ENCODE measurements at regions not wholly inside any gene's neighbourhood (a gene's known extent, or its start where the extent isn't known, plus 50 kb on each side); places are given as distances from the start of the nearest gene placed in this dataset.

DNA sequence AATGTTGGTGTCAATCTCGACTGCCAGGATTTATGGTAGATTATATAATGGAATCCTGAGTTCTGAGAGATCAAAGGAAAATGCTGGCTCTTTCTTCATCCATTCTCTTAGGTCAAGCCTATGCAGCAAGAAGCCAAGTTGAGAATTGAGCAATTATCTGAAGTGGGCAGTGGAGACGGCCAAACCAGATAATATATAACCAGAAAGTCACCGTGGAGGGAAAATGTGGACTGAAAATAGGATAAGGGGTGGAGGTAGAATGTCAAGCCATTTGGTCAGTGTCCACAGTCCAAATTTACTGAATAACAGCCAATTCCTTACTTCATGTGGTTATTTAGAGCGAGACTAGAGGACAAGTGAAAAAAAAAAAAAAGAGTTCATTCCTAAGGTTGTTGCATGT is 107.8 kb upstream of the ESR1 start:
- DNase-seq (no peak), ATAC-seq (ENCODE audit: insufficient read depth, low read depth) (no peak)
- Histone ChIP-seq H3K9me3 (ENCODE audit: insufficient read depth, low read length, severe bottlenecking) (no peaks in the 10 kb centered on the region), H3K4me3 (ENCODE audit: low read depth in 1 of 2, low read length in 2 of 2) (no peak overlapping the region), H3K27ac (ENCODE audit: low read length) (no peak overlapping the region), H3K36me3 (ENCODE audit: insufficient read depth, low read length) (no peaks in the 10 kb centered on the region), H4K20me1 (ENCODE audit: insufficient read depth, low read length) (no peaks in the 10 kb centered on the region), H2AFZ (ENCODE audit: low read depth, low read length) (no peak overlapping the region), H3K4me2 (ENCODE audit: insufficient read depth, low read length) (no peak overlapping the region), H3K27me3 (ENCODE audit: insufficient read depth, low read length, poor library complexity) (no peaks in the 10 kb centered on the region), H3K4me1 (ENCODE audit: insufficient read depth, low read length) (no peaks in the 10 kb centered on the region), H3K79me2 (ENCODE audit: insufficient read depth, low read length) (no peaks in the 10 kb centered on the region), H3K9ac (ENCODE audit: low read depth, low read length) (no peak overlapping the region)
- no peak for TF ChIP-seq EZH2 (IDR thresholded peaks at IDR 0.05; ENCODE audit: borderline replicate concordance, low read depth, low read length, severe bottlenecking)
- no peak for TF ChIP-seq CTCF (IDR thresholded peaks at IDR 0.05; ENCODE audit: borderline replicate concordance, extremely low read depth, low read length, poor library complexity, severe bottlenecking)

GRCh38 chr6:151701911-151702562 is 105.4 kb upstream of the ESR1 start:
- H4K20me1 ChIP-seq (ENCODE audit: insufficient read depth, low read length) = no peaks in the 10 kb centered on the region
- TF ChIP-seq CTCF (IDR thresholded peaks at IDR 0.05; ENCODE audit: borderline replicate concordance, extremely low read depth, low read length, poor library complexity, severe bottlenecking) = no peak
- no peak for TF ChIP-seq EZH2 (IDR thresholded peaks at IDR 0.05; ENCODE audit: borderline replicate concordance, low read depth, low read length, severe bottlenecking)

DNA sequence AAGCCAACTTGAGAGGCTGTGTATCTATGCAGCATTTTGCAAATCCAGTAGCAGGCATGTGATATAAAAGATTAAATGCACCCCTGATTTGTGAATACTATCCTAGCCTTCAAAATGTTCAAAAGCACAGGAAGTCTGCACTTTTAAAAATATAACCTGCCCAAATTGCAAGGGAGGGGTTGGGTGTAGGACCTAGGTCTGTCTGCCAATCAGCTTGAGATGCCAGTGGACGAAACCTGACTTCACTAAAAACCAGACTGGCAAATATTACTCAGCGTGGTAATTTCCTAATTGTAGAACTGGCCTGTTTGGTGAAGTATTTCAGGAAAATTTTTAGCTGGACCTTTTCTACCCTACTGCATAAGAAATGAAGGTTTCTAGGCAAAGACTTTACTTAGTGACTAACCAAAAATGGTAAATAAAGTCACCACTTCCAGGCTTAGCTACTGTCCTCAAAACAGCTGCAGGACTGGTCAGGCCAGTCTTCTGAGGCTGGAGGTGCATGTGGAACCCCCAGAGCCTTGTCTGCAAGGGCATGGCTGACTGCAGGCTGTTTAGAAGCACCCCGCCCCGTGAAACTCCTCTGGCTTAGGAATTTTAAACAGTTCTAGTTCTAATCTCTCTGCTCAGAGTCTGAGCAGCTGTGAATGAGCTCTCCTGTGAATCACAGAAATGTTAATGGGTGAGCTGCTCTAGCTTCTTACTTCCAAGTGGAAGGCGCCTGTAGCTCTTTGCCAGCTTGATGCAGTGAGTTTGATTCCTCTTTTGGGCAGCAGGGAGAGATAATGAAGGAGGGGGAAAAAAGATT is 104.4 kb upstream of the ESR1 start:
- Histone ChIP-seq H3K27ac (ENCODE audit: low read length) (no peak overlapping the region), H3K36me3 (ENCODE audit: insufficient read depth, low read length) (no peaks in the 10 kb centered on the region)
- no peak for TF ChIP-seq CTCF (IDR thresholded peaks at IDR 0.05; ENCODE audit: borderline replicate concordance, extremely low read depth, low read length, poor library complexity, severe bottlenecking)
- TF ChIP-seq EZH2 (IDR thresholded peaks at IDR 0.05; ENCODE audit: borderline replicate concordance, low read depth, low read length, severe bottlenecking) = no peak

More at GRCh38 chr6:151701911-151702562, 105.4 kb upstream of the ESR1 start:
- no peak for DNase-seq
- H3K79me2 ChIP-seq (ENCODE audit: insufficient read depth, low read length) = no peaks in the 10 kb centered on the region
- no peak overlapping the region for H3K27ac ChIP-seq (ENCODE audit: low read length)
- no peaks in the 10 kb centered on the region for H3K4me1 ChIP-seq (ENCODE audit: insufficient read depth, low read length)
- ATAC-seq (ENCODE audit: insufficient read depth, low read depth) = no peak
- H3K9me3 ChIP-seq (ENCODE audit: insufficient read depth, low read length, severe bottlenecking) = no peaks in the 10 kb centered on the region
- no peak overlapping the region for H3K4me3 ChIP-seq (ENCODE audit: low read depth in 1 of 2, low read length in 2 of 2)
- H3K9ac ChIP-seq (ENCODE audit: low read depth, low read length) = no peak overlapping the region
- no peak overlapping the region for H2AFZ ChIP-seq (ENCODE audit: low read depth, low read length)
- no peak overlapping the region for H3K4me2 ChIP-seq (ENCODE audit: insufficient read depth, low read length)
- H3K36me3 ChIP-seq (ENCODE audit: insufficient read depth, low read length) = no peaks in the 10 kb centered on the region
- H3K27me3 ChIP-seq (ENCODE audit: insufficient read depth, low read length, poor library complexity) = no peaks in the 10 kb centered on the region

More for the DNA sequence above, 104.4 kb upstream of the ESR1 start:
- Histone ChIP-seq H3K4me3 (ENCODE audit: low read depth in 1 of 2, low read length in 2 of 2) (no peak overlapping the region), H3K9me3 (ENCODE audit: insufficient read depth, low read length, severe bottlenecking) (no peaks in the 10 kb centered on the region), H4K20me1 (ENCODE audit: insufficient read depth, low read length) (no peaks in the 10 kb centered on the region), H3K79me2 (ENCODE audit: insufficient read depth, low read length) (no peaks in the 10 kb centered on the region), H3K9ac (ENCODE audit: low read depth, low read length) (no peak overlapping the region), H3K27me3 (ENCODE audit: insufficient read depth, low read length, poor library complexity) (no peaks in the 10 kb centered on the region), H2AFZ (ENCODE audit: low read depth, low read length) (no peak overlapping the region), H3K4me1 (ENCODE audit: insufficient read depth, low read length) (no peaks in the 10 kb centered on the region), H3K4me2 (ENCODE audit: insufficient read depth, low read length) (no peak overlapping the region)
- DNase-seq (no peak), ATAC-seq (ENCODE audit: insufficient read depth, low read depth) (no peak)

Measured in DND-41 (cell line).